ENCODE measurements at regions not wholly inside any gene's neighbourhood (a gene's known extent, or its start where the extent isn't known, plus 50 kb on each side); places are given as distances from the start of the nearest gene placed in this dataset.

- Histone ChIP-seq H3K4me2 (ENCODE audit: low read depth, low read length, poor library complexity, severe bottlenecking) (no peak overlapping the region), H3F3A (ENCODE audit: low read depth) (no peaks in the 10 kb centered on the region), H3K9me2 (replicated peaks; ENCODE audit: low read depth, low read length) (no peaks in the 10 kb centered on the region), H3K9me3 (ENCODE audit: insufficient read depth, low read depth, low read length) (no peaks in the 10 kb centered on the region), H3K4me1 (ENCODE audit: insufficient read depth, low read length, poor library complexity, severe bottlenecking) (no peaks in the 10 kb centered on the region), H3K9ac (ENCODE audit: low read depth, low read length, poor library complexity, severe bottlenecking) (no peak overlapping the region), H3K27me3 (ENCODE audit: insufficient read depth, low read length, poor library complexity, severe bottlenecking) (no peaks in the 10 kb centered on the region), H3K4me3 (ENCODE audit: low read length, poor library complexity, severe bottlenecking) (no peak overlapping the region), H3K36me3 (ENCODE audit: insufficient read depth, low read length) (no peaks in the 10 kb centered on the region), H2AFZ (ENCODE audit: low read length) (no peak overlapping the region), H4K20me1 (ENCODE audit: insufficient read depth, low read length, poor library complexity, severe bottlenecking) (no peaks in the 10 kb centered on the region), H3K79me2 (ENCODE audit: insufficient read depth, low read length) (no peaks in the 10 kb centered on the region)
- TF ChIP-seq EZH2phosphoT487 (IDR thresholded peaks at IDR 0.05; ENCODE audit: borderline replicate concordance) (no peak), CTCF (conservative IDR thresholded peaks at IDR 0.05; ENCODE audit: low read length) (no peak)
These were observed 151.5 kb downstream of the ZNF737 start for GRCh38 chr19:20414120-20414519.

DNA sequence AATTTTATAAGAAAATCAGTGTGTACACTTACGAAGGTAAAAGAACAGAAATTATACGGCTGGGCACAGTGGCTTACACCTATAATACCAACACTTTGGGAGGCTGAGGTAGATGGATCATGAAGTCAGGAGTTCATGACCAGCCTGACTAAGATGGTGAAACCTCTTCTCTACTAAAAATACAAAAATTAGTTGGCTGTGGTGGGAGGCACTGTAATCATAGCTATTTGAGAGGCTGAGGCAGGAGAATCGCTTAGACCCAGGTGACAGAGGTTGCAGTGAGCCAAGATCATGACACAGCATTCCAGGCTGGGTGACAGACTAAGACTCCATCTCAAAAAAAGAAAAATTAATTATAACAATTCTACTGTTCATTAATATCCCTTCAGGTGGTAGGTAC lies 151.9 kb downstream of the ZNF737 start:
- Histone ChIP-seq H2AFZ (ENCODE audit: low read length) (no peak overlapping the region), H3K9me3 (ENCODE audit: insufficient read depth, low read depth, low read length) (no peaks in the 10 kb centered on the region), H3F3A (ENCODE audit: low read depth) (no peaks in the 10 kb centered on the region), H3K9ac (ENCODE audit: low read depth, low read length, poor library complexity, severe bottlenecking) (no peak overlapping the region), H4K20me1 (ENCODE audit: insufficient read depth, low read length, poor library complexity, severe bottlenecking) (no peaks in the 10 kb centered on the region), H3K9me2 (replicated peaks; ENCODE audit: low read depth, low read length) (no peaks in the 10 kb centered on the region), H3K79me2 (ENCODE audit: insufficient read depth, low read length) (no peaks in the 10 kb centered on the region), H3K4me3 (ENCODE audit: low read length, poor library complexity, severe bottlenecking) (no peak overlapping the region), H3K4me2 (ENCODE audit: low read depth, low read length, poor library complexity, severe bottlenecking) (no peak overlapping the region), H3K36me3 (ENCODE audit: insufficient read depth, low read length) (no peaks in the 10 kb centered on the region), H3K4me1 (ENCODE audit: insufficient read depth, low read length, poor library complexity, severe bottlenecking) (no peaks in the 10 kb centered on the region), H3K27me3 (ENCODE audit: insufficient read depth, low read length, poor library complexity, severe bottlenecking) (no peaks in the 10 kb centered on the region)
- TF ChIP-seq CTCF (conservative IDR thresholded peaks at IDR 0.05; ENCODE audit: low read length), result no peak
- TF ChIP-seq EZH2phosphoT487 (IDR thresholded peaks at IDR 0.05; ENCODE audit: borderline replicate concordance), result no peak

DNA sequence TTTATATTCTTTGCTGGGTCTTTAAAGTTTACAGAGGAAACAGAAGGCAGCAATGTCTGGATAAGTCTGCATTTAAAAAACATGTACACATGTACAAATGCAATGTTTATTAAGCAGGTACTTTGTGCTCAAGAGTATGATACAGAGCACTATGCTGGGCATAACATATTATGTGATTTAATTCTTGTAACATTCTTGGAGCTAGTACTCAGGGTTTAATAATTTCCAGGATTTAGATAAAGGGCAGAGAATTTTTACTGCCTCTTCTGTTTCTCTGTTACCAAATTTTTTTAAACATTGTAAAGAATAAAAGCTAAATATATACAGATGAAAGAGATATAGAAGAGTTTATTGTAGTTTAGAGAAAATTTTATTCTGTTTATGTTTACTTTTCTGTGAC lies 152.7 kb downstream of the ZNF737 start:
- H4K20me1 ChIP-seq (ENCODE audit: insufficient read depth, low read length, poor library complexity, severe bottlenecking), result no peaks in the 10 kb centered on the region
- H3K4me1 ChIP-seq (ENCODE audit: insufficient read depth, low read length, poor library complexity, severe bottlenecking), result no peaks in the 10 kb centered on the region
- H3K36me3 ChIP-seq (ENCODE audit: insufficient read depth, low read length), result no peaks in the 10 kb centered on the region
- H2AFZ ChIP-seq (ENCODE audit: low read length), result no peak overlapping the region
- no peak overlapping the region for H3K4me3 ChIP-seq (ENCODE audit: low read length, poor library complexity, severe bottlenecking)
- H3K9ac ChIP-seq (ENCODE audit: low read depth, low read length, poor library complexity, severe bottlenecking), result no peak overlapping the region
- no peaks in the 10 kb centered on the region for H3K27me3 ChIP-seq (ENCODE audit: insufficient read depth, low read length, poor library complexity, severe bottlenecking)
- no peak overlapping the region for H3K4me2 ChIP-seq (ENCODE audit: low read depth, low read length, poor library complexity, severe bottlenecking)
- H3K79me2 ChIP-seq (ENCODE audit: insufficient read depth, low read length), result no peaks in the 10 kb centered on the region
- H3K9me2 ChIP-seq (replicated peaks; ENCODE audit: low read depth, low read length), result no peaks in the 10 kb centered on the region
- H3K9me3 ChIP-seq (ENCODE audit: insufficient read depth, low read depth, low read length), result no peaks in the 10 kb centered on the region
- no peaks in the 10 kb centered on the region for H3F3A ChIP-seq (ENCODE audit: low read depth)
- TF ChIP-seq CTCF (conservative IDR thresholded peaks at IDR 0.05; ENCODE audit: low read length) (no peak), EZH2phosphoT487 (IDR thresholded peaks at IDR 0.05; ENCODE audit: borderline replicate concordance) (no peak)

Data from Loucy (cell line).